GM10248 (cell line): ENCODE measurements at regions not wholly inside any gene's neighbourhood (a gene's known extent, or its start where the extent isn't known, plus 50 kb on each side); places are given as distances from the start of the nearest gene placed in this dataset.

Experiments
- CTCF ChIA-PET: fragments of 300-600 bp; sonication (Branson Sonifier 250); formaldehyde crosslinking; extraction: SDS; loops from one replicate; lab custom pipeline; 2021; ENCODE audit warnings: antibody characterized with exemption; lab: Yijun Ruan, JAX
- POLR2A ChIA-PET: fragments of 350-650 bp; sonication (Branson Sonifier 250); formaldehyde crosslinking; extraction: SDS; loops from one replicate; lab custom pipeline; 2020; ENCODE audit warnings: antibody characterized with exemption; lab: Yijun Ruan, JAX
- DNase-seq: peaks from one replicate; pipeline ENCODE4 v3.0.0; 2012; ENCODE audit errors: extremely low spot score
- TF ChIP-seq, protein P1 (sequence below): IDR thresholded peaks from 2 replicates; pipeline ENCODE4 v1.5.1; 2012; ENCODE audit warnings: mild to moderate bottlenecking, low read depth; ENCODE audit errors: extremely low read depth, missing control alignments, control extremely low read depth

- CTCF ChIA-PET, result interaction anchor here (1.2 to 1.7 kb wide), 2 partner anchors 29 to 37 kb away, joined by 3 to 4 read pairs; no protein-coding TSS in a partner anchor
- DNase-seq, result no peak
- TF ChIP-seq, protein P1, sequence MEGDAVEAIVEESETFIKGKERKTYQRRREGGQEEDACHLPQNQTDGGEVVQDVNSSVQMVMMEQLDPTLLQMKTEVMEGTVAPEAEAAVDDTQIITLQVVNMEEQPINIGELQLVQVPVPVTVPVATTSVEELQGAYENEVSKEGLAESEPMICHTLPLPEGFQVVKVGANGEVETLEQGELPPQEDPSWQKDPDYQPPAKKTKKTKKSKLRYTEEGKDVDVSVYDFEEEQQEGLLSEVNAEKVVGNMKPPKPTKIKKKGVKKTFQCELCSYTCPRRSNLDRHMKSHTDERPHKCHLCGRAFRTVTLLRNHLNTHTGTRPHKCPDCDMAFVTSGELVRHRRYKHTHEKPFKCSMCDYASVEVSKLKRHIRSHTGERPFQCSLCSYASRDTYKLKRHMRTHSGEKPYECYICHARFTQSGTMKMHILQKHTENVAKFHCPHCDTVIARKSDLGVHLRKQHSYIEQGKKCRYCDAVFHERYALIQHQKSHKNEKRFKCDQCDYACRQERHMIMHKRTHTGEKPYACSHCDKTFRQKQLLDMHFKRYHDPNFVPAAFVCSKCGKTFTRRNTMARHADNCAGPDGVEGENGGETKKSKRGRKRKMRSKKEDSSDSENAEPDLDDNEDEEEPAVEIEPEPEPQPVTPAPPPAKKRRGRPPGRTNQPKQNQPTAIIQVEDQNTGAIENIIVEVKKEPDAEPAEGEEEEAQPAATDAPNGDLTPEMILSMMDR, result no peak
- POLR2A ChIA-PET, result no interaction called here
Observed at GRCh38 chr18:10289951-10290637, 164.3 kb upstream of the APCDD1 start.

DNA sequence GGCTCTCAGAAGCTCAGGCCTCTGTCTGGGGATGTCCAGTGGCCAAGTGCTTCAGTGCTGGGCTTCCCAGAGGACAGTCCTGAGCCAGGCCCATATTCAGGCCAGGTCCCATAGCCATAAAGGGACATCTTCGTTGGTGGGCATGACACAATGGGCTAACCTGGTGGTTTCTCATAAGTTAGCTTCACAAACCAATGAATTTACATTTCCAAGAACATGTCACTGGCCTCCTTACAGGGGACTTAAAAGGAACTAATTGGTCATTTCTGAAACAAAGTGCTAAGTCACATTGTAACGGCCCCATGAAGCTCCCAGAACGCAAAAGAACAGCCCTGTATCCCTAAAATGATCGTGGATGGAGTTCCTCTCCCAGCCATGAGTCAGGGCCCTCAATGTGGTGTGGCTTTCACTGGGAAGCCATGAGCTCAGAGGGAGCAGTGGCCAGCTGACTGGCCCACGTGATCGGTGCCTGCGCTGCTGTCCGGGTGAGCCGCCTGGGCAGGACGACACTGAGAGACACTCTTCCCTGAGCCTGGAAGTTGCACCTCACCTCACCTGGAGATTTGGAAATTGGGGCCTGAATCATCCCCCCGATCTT is 163.7 kb upstream of the APCDD1 start:
- no peak for DNase-seq
- TF ChIP-seq, protein P1, result no peak
- POLR2A ChIA-PET, result no interaction called here
- CTCF ChIA-PET, result interaction anchor here (1.1 to 1.7 kb wide), 3 partner anchors 10 to 38 kb away, joined by 3 to 5 read pairs (median 4); no protein-coding TSS in a partner anchor

DNA sequence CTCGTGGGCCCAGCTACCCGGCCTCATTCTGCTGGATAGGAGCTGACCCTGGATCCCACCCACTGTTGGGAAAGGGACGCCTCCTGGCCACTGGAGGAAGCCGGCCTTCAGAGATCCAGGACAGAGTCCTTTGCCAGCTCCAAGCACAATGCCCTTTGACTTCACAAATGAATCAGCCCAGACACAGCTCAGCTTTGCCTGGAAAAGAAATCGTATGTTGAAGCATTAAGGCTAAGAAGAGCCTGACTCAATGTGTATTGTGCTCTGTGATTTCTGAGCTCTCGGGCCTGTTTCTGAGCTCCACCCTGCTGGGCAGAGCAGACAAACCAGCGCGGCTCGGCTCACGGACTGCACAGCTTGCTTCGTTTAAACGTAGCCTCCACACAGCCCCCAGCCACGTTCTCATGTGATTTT is 162.9 kb upstream of the APCDD1 start:
- ChIA-PET POLR2A (no interaction called here), CTCF (interaction anchor here (1.1 kb wide), 1 partner anchor 9 kb away, joined by 5 read pairs; no protein-coding TSS in a partner anchor)
- TF ChIP-seq, protein P1, result no peak
- no peak for DNase-seq

DNA sequence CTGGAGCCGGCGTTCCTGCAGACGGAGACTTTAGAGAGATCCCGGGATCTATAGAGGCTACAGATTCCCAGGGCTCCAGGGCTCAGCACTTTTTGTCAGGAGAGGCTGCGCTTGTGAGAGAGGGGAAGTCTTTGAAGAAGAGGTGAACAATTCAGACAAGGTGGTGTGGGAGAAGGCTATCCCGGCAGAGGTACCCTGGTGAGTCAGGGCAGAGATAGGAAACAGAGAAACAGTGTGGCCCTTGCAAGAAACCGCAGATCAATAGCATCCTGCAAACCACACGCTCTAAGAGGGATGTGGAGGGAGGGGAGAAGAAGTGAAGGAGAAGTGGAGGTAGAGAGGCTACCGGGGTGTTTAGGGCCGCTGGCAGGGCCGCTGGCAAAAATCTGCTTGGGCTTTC is 160.5 kb upstream of the APCDD1 start:
- DNase-seq, result no peak
- TF ChIP-seq, protein P1, result no peak
- CTCF ChIA-PET, result no interaction called here
- POLR2A ChIA-PET, result no interaction called here

GRCh38 chr18:10295751-10296150 is 158.7 kb upstream of the APCDD1 start:
- DNase-seq, result no peak
- ChIA-PET POLR2A (no interaction called here), CTCF (interaction anchor here (1.0 kb wide), 1 partner anchor 11 kb away, joined by 3 read pairs; no protein-coding TSS in a partner anchor)
- TF ChIP-seq, protein P1, result no peak

- DNase-seq, result no peak
- CTCF ChIA-PET, result no interaction called here
- POLR2A ChIA-PET, result no interaction called here
Observed at GRCh38 chr18:10296491-10296890, 157.9 kb upstream of the APCDD1 start.

More at GRCh38 chr18:10296491-10296890, 157.9 kb upstream of the APCDD1 start:
- TF ChIP-seq, protein P1, result no peak
